Left colon (tissue), 2 donors: ENCODE measurements at regions not wholly inside any gene's neighbourhood (a gene's known extent, or its start where the extent isn't known, plus 50 kb on each side); places are given as distances from the start of the nearest gene placed in this dataset.
"Not testable (repeated sequence)": the region's sequence is repeated elsewhere in the genome, so short reads cannot be mapped to it uniquely, and the experiment has no call there.

Source experiments
- ATAC-seq: fragments of 200-7000 bp; cut with Tn5 transposase; one replicate; pipeline ENCODE4 v1.9.1; 2020; ENCODE audit warnings: mild to moderate bottlenecking, moderate library complexity
- DNase-seq, 2 donors: peaks; one replicate each; pipeline ENCODE4 v3.0.0-alpha.2; 2020
- intact Hi-C, 2 donors: fragments of 100-400 bp; cut with DNase I in 1 of 2; cut with micrococcal nuclease in 1 of 2; formaldehyde crosslinking; loops; one replicate each; pipeline versions ENCODE4 v1.11.2 to v1.14.0; 2022; cut with DNase I, micrococcal nuclease
- donor health status: DM: no; HTN: no; CAD: no.
- donor health status: DM: yes; HTN: yes; CAD: no.

DNA sequence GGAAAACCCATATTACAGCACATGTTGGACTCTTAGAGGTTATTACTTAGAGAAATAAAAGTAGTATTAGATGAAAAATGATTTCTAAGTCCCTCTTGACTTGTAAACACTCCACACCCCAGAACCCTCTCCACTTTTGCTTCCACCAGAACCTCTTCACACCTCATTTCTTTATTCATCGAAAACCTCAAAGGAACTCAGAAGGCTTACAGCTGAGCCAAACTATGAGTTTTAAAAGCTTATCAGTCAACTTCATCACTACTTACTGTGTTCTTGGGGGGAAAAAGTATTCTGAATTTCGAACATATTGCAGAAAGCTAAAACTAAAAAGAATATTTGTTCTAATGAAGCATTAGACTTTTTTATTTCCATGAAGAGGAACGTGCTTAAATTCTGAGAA lies 547.8 kb upstream of the STEAP1 start:
- ATAC-seq, result no peak
- DNase-seq, result no peak
- intact Hi-C loops, result no loop called here

DNA sequence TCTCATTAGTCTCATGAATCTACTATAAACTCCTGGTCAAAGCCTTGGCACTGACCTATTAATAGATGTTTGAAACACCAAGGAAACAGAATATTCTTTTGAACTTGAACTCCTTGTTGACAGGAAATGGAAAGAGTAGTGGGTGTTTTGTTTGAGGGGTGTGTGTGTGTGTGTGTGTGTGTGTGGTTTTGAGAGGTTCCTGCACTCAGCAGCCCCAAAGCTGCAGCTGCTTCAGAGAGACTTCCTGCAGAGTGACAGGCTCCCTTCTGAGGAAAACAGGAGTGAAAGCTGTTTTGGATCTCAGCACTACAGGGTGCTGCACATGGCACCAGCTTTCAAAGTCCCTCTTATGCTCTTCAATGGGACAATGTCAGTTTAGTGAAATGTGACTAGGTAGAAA lies 546.5 kb upstream of the STEAP1 start:
- intact Hi-C loops, result no loop called here
- ATAC-seq, result no peak
- no peak for DNase-seq

GRCh38 chr7:89616829-89617228 lies 537.4 kb upstream of the STEAP1 start:
- DNase-seq, ATAC-seq, intact Hi-C loops: not testable (repeated sequence)

- ATAC-seq, result no peak
- no peak for DNase-seq
- intact Hi-C loops, result no loop called here
These were observed 536.0 kb upstream of the STEAP1 start for GRCh38 chr7:89618274-89618673.

GRCh38 chr7:89621925-89622641 lies 532.2 kb upstream of the STEAP1 start:
- intact Hi-C loops, result no loop called here
- ATAC-seq (no peak), DNase-seq (no peak)

DNA sequence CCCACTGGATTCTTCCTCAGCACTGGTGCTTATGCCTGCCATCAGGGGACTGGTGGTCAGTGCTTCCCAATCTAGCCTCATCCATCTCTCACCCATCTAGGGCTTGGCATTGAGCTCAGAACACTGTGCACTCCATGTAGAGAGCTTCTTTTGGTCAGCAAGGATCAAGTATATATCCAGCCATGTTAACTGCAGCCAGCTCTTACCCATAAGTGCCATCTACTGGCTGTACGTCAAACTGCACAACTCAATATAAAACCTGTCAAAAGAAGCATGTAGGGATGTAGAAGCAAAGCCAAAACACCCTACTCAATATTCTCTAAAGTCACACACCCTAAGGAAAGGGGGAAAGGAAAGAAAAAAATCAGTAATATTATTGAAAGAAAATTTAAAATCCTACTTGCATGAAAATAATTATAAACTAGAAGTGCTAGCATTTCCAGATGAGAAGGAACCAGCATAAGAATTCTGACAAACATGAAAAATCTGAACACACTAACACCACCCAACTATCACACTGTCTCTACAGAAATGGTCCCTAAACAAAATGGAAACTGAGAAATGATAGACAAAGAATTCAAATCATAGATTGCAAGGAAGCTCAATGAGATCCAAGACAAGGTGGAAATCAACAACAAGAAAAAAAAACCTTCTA lies 531.1 kb upstream of the STEAP1 start:
- ATAC-seq (peak; percentile 40), DNase-seq (no peak)
- intact Hi-C loops, result no loop called here

DNA sequence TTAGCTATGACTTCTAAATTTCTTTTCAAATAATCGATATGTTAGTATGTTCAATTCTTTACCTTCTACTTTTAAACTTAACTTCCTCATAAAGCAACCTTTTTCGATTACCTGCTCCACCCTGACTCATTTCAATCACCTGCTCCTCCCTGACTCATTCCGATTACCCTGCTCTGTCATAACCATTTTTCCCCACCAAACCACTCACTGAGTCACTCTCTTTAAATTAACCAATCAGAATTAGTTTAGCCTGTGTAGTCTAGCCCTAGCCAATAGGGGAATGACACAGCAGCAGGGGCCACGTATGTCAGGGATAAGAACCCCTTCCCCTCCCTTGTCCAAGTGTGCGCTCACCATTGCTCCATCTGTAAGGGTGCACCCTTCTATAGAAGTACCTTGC lies 530.1 kb upstream of the STEAP1 start:
- DNase-seq, ATAC-seq, intact Hi-C loops: not testable (repeated sequence)

DNA sequence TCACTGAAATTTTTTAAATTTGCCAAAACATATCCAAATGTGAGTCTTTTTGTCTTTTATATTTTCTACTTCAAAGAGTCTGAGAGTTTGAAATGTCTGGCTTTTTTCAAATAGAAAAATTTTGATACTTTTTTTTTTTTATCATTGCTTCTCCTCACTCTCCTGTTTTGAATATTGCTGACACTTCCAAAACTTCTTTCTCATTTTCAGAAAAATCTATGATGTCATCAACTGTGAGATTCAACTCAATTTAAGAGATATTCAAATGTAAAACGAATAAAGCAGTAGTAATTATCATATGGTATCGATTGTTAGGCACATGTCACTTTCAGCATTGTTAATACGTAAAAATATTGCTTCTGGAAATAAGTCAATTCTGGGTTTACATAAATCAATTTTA lies 505.8 kb upstream of the STEAP1 start:
- no peak for ATAC-seq
- intact Hi-C loops, result no loop called here
- no peak for DNase-seq

- ATAC-seq, result no peak
- DNase-seq, result no peak
- intact Hi-C loops, result no loop called here
These were observed 498.3 kb upstream of the STEAP1 start for GRCh38 chr7:89655946-89656345.

DNA sequence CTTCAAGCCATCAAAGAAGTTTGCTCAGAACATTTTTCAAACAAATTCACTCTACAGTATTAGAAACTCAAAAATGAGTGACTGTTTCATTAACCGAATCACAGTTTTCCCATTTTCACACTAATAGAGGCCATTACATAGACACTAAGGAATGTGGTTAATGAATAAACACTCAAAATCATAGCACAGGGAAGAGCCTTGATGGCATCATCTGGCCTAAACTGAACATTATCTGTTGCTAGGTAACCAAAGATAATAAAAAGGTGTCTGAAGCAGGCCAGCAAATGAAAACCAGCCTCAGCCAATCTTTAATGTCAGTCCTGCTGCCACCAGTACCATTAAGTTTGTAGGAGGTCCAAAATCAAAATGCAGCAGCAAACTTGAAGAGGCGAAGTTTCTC lies 492.4 kb upstream of the STEAP1 start:
- intact Hi-C loops, result no loop called here

GRCh38 chr7:89666136-89666835 lies 488.0 kb upstream of the STEAP1 start:
- no peak for ATAC-seq
- no peak for DNase-seq
- intact Hi-C loops, result no loop called here

More for the DNA sequence above, 492.4 kb upstream of the STEAP1 start:
- ATAC-seq, result no peak
- no peak for DNase-seq

- intact Hi-C loops, result no loop called here
- no peak for DNase-seq
- ATAC-seq, result no peak
These were observed 474.1 kb upstream of the STEAP1 start for GRCh38 chr7:89680161-89680560.

DNA sequence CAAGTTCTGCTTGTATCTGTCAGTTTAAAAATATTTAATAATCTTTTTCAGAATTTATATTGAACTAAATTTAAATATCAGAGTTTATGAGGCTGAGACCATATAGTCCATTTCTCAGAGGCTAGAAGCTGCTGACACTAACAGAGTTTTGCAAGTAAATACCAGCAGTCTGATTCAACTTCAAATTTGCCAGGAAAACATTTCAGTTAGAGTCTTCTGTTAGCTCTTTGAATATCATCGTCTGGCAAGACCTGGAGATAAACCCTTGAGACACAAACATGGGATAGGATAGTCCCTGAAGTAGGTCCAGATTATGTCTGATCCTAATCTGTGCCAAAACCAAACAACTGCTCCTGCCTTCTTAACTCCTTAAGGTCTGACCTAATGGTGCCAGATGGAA lies 472.8 kb upstream of the STEAP1 start:
- no peak for DNase-seq
- intact Hi-C loops, result no loop called here
- ATAC-seq, result no peak

GRCh38 chr7:89685287-89685686 lies 469.0 kb upstream of the STEAP1 start:
- intact Hi-C loops, result no loop called here
- DNase-seq, result no peak
- no peak for ATAC-seq

DNA sequence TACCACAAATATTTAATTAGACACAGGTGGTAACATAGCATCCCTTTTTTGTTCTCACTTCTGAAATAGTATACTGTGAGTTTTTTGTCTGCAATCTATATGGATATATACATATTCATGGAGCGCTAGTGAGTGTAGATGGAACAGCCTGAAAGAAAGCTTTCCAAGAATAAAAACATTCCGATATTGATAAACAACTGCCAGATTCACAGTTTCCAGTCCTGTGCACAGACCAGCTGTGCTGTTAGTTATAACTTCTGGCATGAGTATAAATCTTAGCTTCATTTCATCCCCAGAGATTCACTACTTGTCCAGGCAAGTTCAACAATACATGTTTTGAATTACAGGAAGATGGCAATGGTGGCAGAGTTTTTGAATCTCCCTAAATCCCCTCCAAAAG lies 467.1 kb upstream of the STEAP1 start:
- intact Hi-C loops, result no loop called here
- ATAC-seq, result no peak
- no peak for DNase-seq

GRCh38 chr7:89695241-89695640 lies 459.0 kb upstream of the STEAP1 start:
- intact Hi-C loops, result no loop called here
- no peak for ATAC-seq
- no peak for DNase-seq

DNA sequence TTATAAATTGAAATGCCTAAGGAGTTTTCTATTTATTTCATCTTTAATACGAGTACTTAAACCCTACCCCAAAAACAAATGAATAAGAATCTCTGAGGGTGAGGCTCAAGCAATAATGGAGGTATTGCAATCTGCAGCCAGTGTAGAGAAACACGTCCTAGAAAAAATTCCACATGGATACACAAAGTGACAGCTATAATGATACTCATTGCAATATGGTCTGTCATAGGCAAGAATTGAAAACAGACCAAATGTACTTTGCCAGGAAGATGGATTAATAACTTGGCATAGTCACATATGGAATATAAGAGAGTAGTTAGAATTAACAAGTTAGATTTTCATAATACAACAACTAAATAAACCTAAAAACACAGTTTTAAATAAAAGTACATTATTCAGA lies 440.1 kb upstream of the STEAP1 start:
- DNase-seq (no peak), ATAC-seq (no peak)
- intact Hi-C loops, result no loop called here

- intact Hi-C loops, result not testable (repeated sequence)
These were observed 435.3 kb upstream of the STEAP1 start for GRCh38 chr7:89718941-89719340.

DNA sequence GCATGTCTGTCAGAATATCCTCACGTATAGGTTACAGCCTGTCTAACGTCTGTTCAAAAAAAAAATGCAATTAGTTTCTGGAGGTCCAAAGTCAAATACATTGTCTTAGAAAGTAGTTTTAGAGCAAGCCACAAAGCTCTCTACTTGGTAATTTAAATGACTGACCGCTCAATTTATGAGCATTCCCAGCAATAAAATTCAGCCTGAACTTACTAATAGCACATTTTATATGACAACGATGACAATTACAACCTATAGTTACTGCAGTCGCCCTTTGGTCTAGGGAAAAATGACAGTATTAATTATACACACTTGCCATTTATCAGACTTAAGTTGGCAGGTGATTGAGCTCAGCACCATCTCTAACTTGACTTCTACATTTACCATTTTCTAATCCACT lies 425.8 kb upstream of the STEAP1 start:
- no peak for DNase-seq
- intact Hi-C loops, result no loop called here
- ATAC-seq, result no peak

More at GRCh38 chr7:89718941-89719340, 435.3 kb upstream of the STEAP1 start:
- not testable (repeated sequence) for ATAC-seq
- peak; percentile 15 to 28 for DNase-seq

- DNase-seq (no peak), ATAC-seq (no peak)
- intact Hi-C loops, result no loop called here
These were observed 422.4 kb upstream of the STEAP1 start for GRCh38 chr7:89731751-89732445.
